SU-DHL-6 (cell line): ENCODE measurements at regions not wholly inside any gene's neighbourhood (a gene's known extent, or its start where the extent isn't known, plus 50 kb on each side); places are given as distances from the start of the nearest gene placed in this dataset.

Experiments used
- H2AFZ ChIP-seq: fragments of 200-600 bp; sonication (generic); 2 replicates; pipeline ENCODE4 v1.6.1; 2014; ENCODE audit warnings: low read depth, mild to moderate bottlenecking, moderate library complexity, mixed read lengths, antibody characterized with exemption, low read length; ENCODE audit not compliant: severe bottlenecking
- H3F3A ChIP-seq: fragments of 200-600 bp; shearing (Covaris generic); 2 replicates; pipeline ENCODE4 v1.6.0; 2016; ENCODE audit warnings: antibody characterized with exemption, mild to moderate bottlenecking; ENCODE audit not compliant: insufficient read depth
- H3K27ac ChIP-seq: fragments of 200-600 bp; sonication (generic); 2 replicates; pipeline ENCODE4 v1.5.1; 2016; ENCODE audit warnings: low read depth, mild to moderate bottlenecking, low read length, moderate library complexity, mixed read lengths
- H3K27me3 ChIP-seq: fragments of 200-600 bp; sonication (generic), shearing (Covaris generic); 2 replicates; pipeline ENCODE4 v1.6.0; 2014; ENCODE audit warnings: mild to moderate bottlenecking, low read length
- H3K36me3 ChIP-seq: fragments of 200-600 bp; sonication (generic); 2 replicates; pipeline ENCODE4 v1.6.1; 2014; ENCODE audit warnings: mild to moderate bottlenecking, low read length, mixed read lengths
- H3K4me2 ChIP-seq: fragments of 300-600, 200-600 bp; shearing (Covaris generic), sonication (generic); 2 replicates; pipeline ENCODE4 v1.6.0; 2014; ENCODE audit warnings: low read length, low read depth, mild to moderate bottlenecking; ENCODE audit not compliant: poor library complexity, severe bottlenecking
- H3K4me3 ChIP-seq: fragments of 200-600 bp; sonication (generic); 2 replicates; pipeline ENCODE4 v1.5.1; 2014; ENCODE audit warnings: antibody characterized with exemption, low read length, mild to moderate bottlenecking, mixed read lengths; ENCODE audit not compliant: insufficient read depth, poor library complexity, severe bottlenecking
- H3K79me2 ChIP-seq: fragments of 200-600 bp; sonication (generic); 2 replicates; pipeline ENCODE4 v1.6.1; 2014; ENCODE audit warnings: mild to moderate bottlenecking, low read length, moderate library complexity; ENCODE audit not compliant: insufficient read depth
- H3K9ac ChIP-seq: fragments of 200-600 bp; sonication (generic); 2 replicates; pipeline ENCODE4 v1.7.0; 2014; ENCODE audit warnings: mild to moderate bottlenecking, low read length
- H3K9me2 ChIP-seq: fragments of 200-600 bp; sonication (generic); replicated peaks from 2 replicates; pipeline ENCODE4 v1.6.1; 2014; ENCODE audit warnings: low read length; ENCODE audit not compliant: insufficient read depth
- H3K9me3 ChIP-seq: fragments of 200-600 bp; sonication (generic); 2 replicates; pipeline ENCODE4 v1.6.1; 2014; ENCODE audit warnings: low read length, mixed read lengths; ENCODE audit not compliant: insufficient read depth
- H4K20me1 ChIP-seq: fragments of 200-600 bp; sonication (generic); 2 replicates; pipeline ENCODE4 v1.6.1; 2014; ENCODE audit warnings: low read depth, mild to moderate bottlenecking, antibody characterized with exemption, low read length, moderate library complexity, mixed read lengths
- CTCF ChIP-seq: fragments of 200-600 bp; sonication (generic); IDR thresholded peaks from one replicate; pipeline ENCODE4 v1.5.1; 2017; ENCODE audit warnings: antibody characterized with exemption, mild to moderate bottlenecking, low read length, moderate library complexity; ENCODE audit not compliant: insufficient read depth, poor library complexity, severe bottlenecking
- EZH2phosphoT487 ChIP-seq: fragments of 200-600 bp; sonication (generic), shearing (Covaris generic); conservative IDR thresholded peaks from 2 replicates; pipeline ENCODE4 v1.6.1; 2018; ENCODE audit warnings: mild to moderate bottlenecking, antibody characterized with exemption, low read length, moderate library complexity, mixed read lengths

GRCh38 chr6:6724539-6725467 lies 136.3 kb downstream of the LY86 start:
- Histone ChIP-seq H3K27me3 (no peaks in the 10 kb centered on the region), H3K9ac (no peak overlapping the region), H3K4me3 (no peak overlapping the region), H3K36me3 (no peaks in the 10 kb centered on the region), H3K27ac (no peak overlapping the region), H3K9me2 (no peaks in the 10 kb centered on the region), H2AFZ (no peak overlapping the region), H3K9me3 (no peaks in the 10 kb centered on the region), H3K4me2 (no peak overlapping the region), H3F3A (no peaks in the 10 kb centered on the region), H4K20me1 (no peaks in the 10 kb centered on the region), H3K79me2 (no peaks in the 10 kb centered on the region)
- no peak for TF ChIP-seq EZH2phosphoT487
- TF ChIP-seq CTCF = peak; percentile 42

- no peaks in the 10 kb centered on the region for H3F3A ChIP-seq
- H3K4me2 ChIP-seq = no peak overlapping the region
- H3K9me3 ChIP-seq = no peaks in the 10 kb centered on the region
- H3K9me2 ChIP-seq = no peaks in the 10 kb centered on the region
- no peaks in the 10 kb centered on the region for H3K27me3 ChIP-seq
- H3K79me2 ChIP-seq = no peaks in the 10 kb centered on the region
- H2AFZ ChIP-seq = no peak overlapping the region
- H3K27ac ChIP-seq = no peak overlapping the region
- no peak overlapping the region for H3K9ac ChIP-seq
- H3K4me3 ChIP-seq = no peak overlapping the region
- TF ChIP-seq EZH2phosphoT487 = no peak
- TF ChIP-seq CTCF = no peak
- H4K20me1 ChIP-seq = no peaks in the 10 kb centered on the region
- no peaks in the 10 kb centered on the region for H3K36me3 ChIP-seq
These were observed 137.1 kb downstream of the LY86 start for GRCh38 chr6:6725468-6726209.

- Histone ChIP-seq H3K9me2 (no peaks in the 10 kb centered on the region), H3F3A (no peaks in the 10 kb centered on the region), H3K79me2 (no peaks in the 10 kb centered on the region), H2AFZ (no peak overlapping the region), H3K9me3 (no peaks in the 10 kb centered on the region), H3K4me3 (no peak overlapping the region), H3K27ac (no peak overlapping the region), H3K4me2 (no peak overlapping the region), H3K9ac (no peak overlapping the region), H4K20me1 (no peaks in the 10 kb centered on the region), H3K27me3 (no peaks in the 10 kb centered on the region), H3K36me3 (no peaks in the 10 kb centered on the region)
- no peak for TF ChIP-seq EZH2phosphoT487
- TF ChIP-seq CTCF = no peak
These were observed 139.8 kb downstream of the LY86 start for GRCh38 chr6:6728169-6728941.
